Smooth muscle cell (in vitro differentiated cells): ENCODE measurements at regions not wholly inside any gene's neighbourhood (a gene's known extent, or its start where the extent isn't known, plus 50 kb on each side); places are given as distances from the start of the nearest gene placed in this dataset.

Experiments
- DNase-seq: peaks from one replicate; lab custom pipeline; 2025; ENCODE audit not compliant: unreplicated experiment; lab: John Stamatoyannopoulos, UW
- H2AFZ ChIP-seq: fragments of 200-600 bp; sonication (generic); 2 replicates; pipeline ENCODE4 v1.6.0; 2016; ENCODE audit warnings: antibody characterized with exemption, low read depth, mild to moderate bottlenecking
- H3F3A ChIP-seq: fragments of 200-600 bp; sonication (generic); 2 replicates; pipeline ENCODE4 v1.6.0; 2017; ENCODE audit warnings: antibody characterized with exemption, low read depth
- H3K27ac ChIP-seq: fragments of 200-600 bp; sonication (generic); 2 replicates; pipeline ENCODE4 v1.5.1; 2016; ENCODE audit warnings: low read depth, mild to moderate bottlenecking
- H3K27me3 ChIP-seq: fragments of 200-600 bp; sonication (generic); 2 replicates; pipeline ENCODE4 v1.6.1; 2016; ENCODE audit warnings: low read depth, mild to moderate bottlenecking
- H3K36me3 ChIP-seq: fragments of 200-600 bp; sonication (generic); 2 replicates; pipeline ENCODE4 v1.5.1; 2016; ENCODE audit warnings: low read depth
- H3K4me1 ChIP-seq: fragments of 200-600 bp; sonication (generic); 2 replicates; pipeline ENCODE4 v1.5.1; 2016; ENCODE audit warnings: low read depth
- H3K4me2 ChIP-seq: fragments of 200-600 bp; sonication (generic); 2 replicates; pipeline ENCODE4 v1.6.0; 2016; ENCODE audit warnings: mild to moderate bottlenecking
- H3K4me3 ChIP-seq: fragments of 200-600 bp; sonication (generic); 2 replicates; pipeline ENCODE4 v1.5.1; 2016; ENCODE audit warnings: mild to moderate bottlenecking
- H3K79me2 ChIP-seq: fragments of 200-600 bp; sonication (generic); 2 replicates; pipeline ENCODE4 v1.6.0; 2016; ENCODE audit warnings: low read depth, mild to moderate bottlenecking
- H3K9ac ChIP-seq: fragments of 200-600 bp; sonication (generic); 2 replicates; pipeline ENCODE4 v1.6.0; 2016; ENCODE audit warnings: low read depth
- H3K9me3 ChIP-seq: fragments of 200-600 bp; sonication (generic); replicated peaks from 2 replicates; pipeline ENCODE4 v1.5.1; 2016; ENCODE audit warnings: low read depth
- H4K20me1 ChIP-seq: fragments of 200-600 bp; sonication (generic); 2 replicates; pipeline ENCODE4 v1.6.0; 2016; ENCODE audit warnings: low read depth
- CTCF ChIP-seq: fragments of 200-600 bp; sonication (generic); IDR thresholded peaks from 2 replicates; pipeline ENCODE4 v1.5.1; 2017; ENCODE audit warnings: borderline replicate concordance, mild to moderate bottlenecking, antibody characterized with exemption; ENCODE audit not compliant: insufficient read depth, poor library complexity, severe bottlenecking
- WGBS: methylation state at CpG from one replicate; pipeline ENCODE4 v1.1.7; 2016; ENCODE audit warnings: low lambda C conversion rate; 5-methylcytosine and 5-hydroxymethylcytosine counted together

- H3K36me3 ChIP-seq, result no peaks in the 10 kb centered on the region
- TF ChIP-seq CTCF, result no peak
- H3K27me3 ChIP-seq, result no peaks in the 10 kb centered on the region
- H4K20me1 ChIP-seq, result no peaks in the 10 kb centered on the region
- H3K9me3 ChIP-seq, result no peaks in the 10 kb centered on the region
- no peaks in the 10 kb centered on the region for H3K4me1 ChIP-seq
- no peak overlapping the region for H3K4me3 ChIP-seq
- H2AFZ ChIP-seq, result no peak overlapping the region
- H3F3A ChIP-seq, result peaks cover 2% of the 10 kb centered on the region
- no peak overlapping the region for H3K4me2 ChIP-seq
- H3K79me2 ChIP-seq, result no peaks in the 10 kb centered on the region
- H3K9ac ChIP-seq, result no peak overlapping the region
- H3K27ac ChIP-seq, result peak overlapping the region; percentile 61
- no peak for DNase-seq
Measured at GRCh38 chr3:27939521-27939920, 217.4 kb upstream of the EOMES start.

- Histone ChIP-seq H3K4me3 (no peak overlapping the region), H3K4me2 (no peak overlapping the region), H3K9me3 (no peaks in the 10 kb centered on the region), H3K27ac (peak overlapping the region; percentile 61), H3K4me1 (no peaks in the 10 kb centered on the region), H3F3A (peaks cover 2% of the 10 kb centered on the region), H2AFZ (no peak overlapping the region), H3K9ac (no peak overlapping the region), H3K79me2 (no peaks in the 10 kb centered on the region), H3K36me3 (no peaks in the 10 kb centered on the region), H4K20me1 (no peaks in the 10 kb centered on the region), H3K27me3 (no peaks in the 10 kb centered on the region)
- no peak for DNase-seq
- WGBS, result 13% methylated on average over 5 of the region's 5 CpGs
- no peak for TF ChIP-seq CTCF
Measured at GRCh38 chr3:27939940-27940339, 217.8 kb upstream of the EOMES start.

GRCh38 chr3:27943106-27943505 is 221.0 kb upstream of the EOMES start:
- no peak overlapping the region for H3K27ac ChIP-seq
- H3K79me2 ChIP-seq, result no peaks in the 10 kb centered on the region
- no peak overlapping the region for H3K4me3 ChIP-seq
- H3K9me3 ChIP-seq, result no peaks in the 10 kb centered on the region
- no peak overlapping the region for H3K4me2 ChIP-seq
- H3K4me1 ChIP-seq, result no peaks in the 10 kb centered on the region
- peaks cover 2% of the 10 kb centered on the region for H3F3A ChIP-seq
- WGBS, result 39% methylated on average over 3 of the region's 3 CpGs
- no peaks in the 10 kb centered on the region for H4K20me1 ChIP-seq
- H3K27me3 ChIP-seq, result no peaks in the 10 kb centered on the region
- H3K9ac ChIP-seq, result no peak overlapping the region
- no peak overlapping the region for H2AFZ ChIP-seq
- H3K36me3 ChIP-seq, result no peaks in the 10 kb centered on the region
- no peak for DNase-seq
- TF ChIP-seq CTCF, result no peak

- Histone ChIP-seq H3F3A (peaks cover 2% of the 10 kb centered on the region), H3K9me3 (no peaks in the 10 kb centered on the region), H3K4me1 (no peaks in the 10 kb centered on the region), H4K20me1 (no peaks in the 10 kb centered on the region), H3K4me3 (no peak overlapping the region), H2AFZ (no peak overlapping the region), H3K9ac (no peak overlapping the region), H3K27me3 (no peaks in the 10 kb centered on the region), H3K27ac (no peak overlapping the region), H3K79me2 (no peaks in the 10 kb centered on the region), H3K36me3 (no peaks in the 10 kb centered on the region), H3K4me2 (no peak overlapping the region)
- DNase-seq, result no peak
- 89% methylated on average over 4 of the region's 4 CpGs for WGBS
- TF ChIP-seq CTCF, result no peak
Measured at GRCh38 chr3:27945229-27945628, 223.1 kb upstream of the EOMES start.
